Spleen (tissue), 7 donors: ENCODE measurements at regions not wholly inside any gene's neighbourhood (a gene's known extent, or its start where the extent isn't known, plus 50 kb on each side); places are given as distances from the start of the nearest gene placed in this dataset.

Experiments used
- CTCF ChIP-seq, 11 experiments: fragments of 200-600 bp in 7 of 11; fragments of 450-650 bp in 4 of 11; sonication (generic) in 4 of 11; IDR thresholded peaks in 8 of 11; conservative IDR thresholded peaks in 3 of 11; 1 replicate in 7 of 11; 2 replicates in 4 of 11; pipeline versions ENCODE4 v1.4.0 to v1.8.0; 2016 to 2021; ENCODE audit warnings: antibody characterized with exemption in 11 of 11, inconsistent platforms in 4 of 11, mild to moderate bottlenecking in 1 of 11
- POLR2A ChIP-seq, 3 donors: fragments of 450-650 bp; IDR thresholded peaks; one replicate each; pipeline ENCODE4 v1.5.1; 2017; ENCODE audit warnings: antibody characterized with exemption in 3 of 3, mild to moderate bottlenecking in 1 of 3
- POLR2AphosphoS5 ChIP-seq, 3 donors: sonication (generic); formaldehyde crosslinking; IDR thresholded peaks; one replicate each; pipeline ENCODE4 v1.5.1; 2017; ENCODE audit warnings: antibody characterized with exemption in 3 of 3
- donor health status: DM: no; HTN: no; CAD: no; lungs with moderate emphysema.
- donor health status: DM: no; HTN: no; CAD: no.
- donor health status: DM: no; HTN: no; CAD: no.

GRCh38 chr4:164412246-164412645, 341.7 kb upstream of the SMIM31 start:
- TF ChIP-seq POLR2AphosphoS5 (IDR thresholded peaks at IDR 0.05) (no peak), POLR2A (IDR thresholded peaks at IDR 0.05) (no peak), CTCF (IDR thresholded peaks at IDR 0.05 in 8 of 11, conservative IDR thresholded peaks at IDR 0.05 in 3 of 11) (no peak)
